Activated effector memory CD4-positive, alpha-beta T cell treated with anti-CD3 and anti-CD28 coated beads, Interleukin-2, amount 50 U/mL, for 16 hours (primary cell): ENCODE measurements at regions not wholly inside any gene's neighbourhood (a gene's known extent, or its start where the extent isn't known, plus 50 kb on each side); places are given as distances from the start of the nearest gene placed in this dataset.
"Not testable (repeated sequence)": the region's sequence is repeated elsewhere in the genome, so short reads cannot be mapped to it uniquely, and the experiment has no call there.

Experiments
- DNase-seq: peaks from one replicate; pipeline ENCODE4 v3.0.0-alpha.2; 2020

DNA sequence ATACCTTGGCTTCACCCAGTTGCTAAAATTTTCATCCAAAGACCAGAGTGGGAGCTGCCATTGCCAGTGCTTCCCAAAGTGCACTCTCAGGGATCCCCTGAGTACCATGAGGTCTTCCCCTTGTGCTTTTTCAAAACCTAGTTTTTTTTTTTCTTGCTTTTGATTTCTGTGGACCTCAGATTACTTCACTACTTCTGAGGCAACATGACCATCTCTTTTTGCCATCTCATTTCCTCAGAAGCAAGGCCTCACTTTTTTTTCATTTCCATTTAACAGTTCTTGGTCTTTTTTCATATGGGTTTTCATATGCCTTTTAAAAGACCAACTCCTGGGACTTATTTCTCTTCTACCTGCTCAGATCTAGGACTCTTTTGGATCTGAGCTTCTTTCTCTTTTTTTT is 64.1 kb upstream of the MMS22L start:
- DNase-seq: no peak

DNA sequence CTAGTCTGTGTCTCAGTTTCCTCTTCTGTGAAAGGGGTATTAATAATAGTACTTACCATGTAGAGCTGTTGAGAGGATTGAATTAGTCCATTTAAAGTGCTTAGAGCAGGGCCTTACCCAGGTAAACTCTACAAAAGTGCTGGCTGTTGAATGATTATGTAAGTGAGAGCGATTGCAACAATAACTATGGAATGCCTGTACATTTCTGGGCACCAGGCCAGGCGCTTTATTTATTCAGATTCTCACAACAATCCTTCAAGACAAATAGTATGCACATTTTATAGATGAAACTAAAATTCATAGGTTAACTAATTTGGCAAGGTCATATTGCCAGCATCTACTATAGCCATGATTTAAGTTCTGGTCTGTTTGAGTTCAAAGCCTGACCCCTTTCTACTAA is 78.3 kb upstream of the MMS22L start:
- DNase-seq: no peak

DNA sequence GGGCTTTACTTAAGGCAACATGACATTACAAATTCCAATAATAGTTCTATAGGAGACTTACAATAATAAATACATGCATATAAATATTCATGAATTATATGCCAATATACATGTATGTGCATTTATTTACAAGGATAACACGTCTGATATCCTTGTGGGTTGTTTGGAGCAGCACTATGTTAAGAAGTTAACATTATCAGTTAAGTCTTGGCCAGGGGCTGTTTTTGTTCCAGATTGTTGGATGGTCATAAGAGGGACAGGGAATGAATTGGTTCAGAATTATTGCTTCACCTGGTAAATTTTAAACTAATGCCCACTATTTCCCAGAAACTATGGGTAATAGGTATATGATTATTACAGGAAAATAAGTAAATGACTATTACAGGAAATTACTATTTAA is 81.3 kb upstream of the MMS22L start:
- DNase-seq: no peak

DNA sequence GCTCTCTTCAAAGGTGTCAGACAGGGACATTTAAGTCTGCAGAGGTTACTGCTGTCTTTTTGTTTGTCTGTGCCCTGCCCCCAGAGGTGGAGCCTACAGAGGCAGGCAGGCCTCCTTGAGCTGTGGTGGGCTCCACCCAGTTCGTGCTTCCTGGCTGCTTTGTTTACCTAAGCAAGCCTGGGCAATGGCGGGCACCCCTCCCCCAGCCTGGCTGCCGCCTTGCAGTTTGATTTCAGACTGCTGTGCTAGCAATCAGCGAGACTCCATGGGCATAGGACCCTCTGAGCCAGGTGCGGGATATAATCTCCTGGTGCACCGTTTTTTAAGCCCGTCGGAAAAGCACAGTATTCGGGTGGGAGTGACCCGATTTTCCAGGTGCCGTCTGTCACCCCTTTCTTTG is 99.1 kb upstream of the MMS22L start:
- DNase-seq: not testable (repeated sequence)

DNA sequence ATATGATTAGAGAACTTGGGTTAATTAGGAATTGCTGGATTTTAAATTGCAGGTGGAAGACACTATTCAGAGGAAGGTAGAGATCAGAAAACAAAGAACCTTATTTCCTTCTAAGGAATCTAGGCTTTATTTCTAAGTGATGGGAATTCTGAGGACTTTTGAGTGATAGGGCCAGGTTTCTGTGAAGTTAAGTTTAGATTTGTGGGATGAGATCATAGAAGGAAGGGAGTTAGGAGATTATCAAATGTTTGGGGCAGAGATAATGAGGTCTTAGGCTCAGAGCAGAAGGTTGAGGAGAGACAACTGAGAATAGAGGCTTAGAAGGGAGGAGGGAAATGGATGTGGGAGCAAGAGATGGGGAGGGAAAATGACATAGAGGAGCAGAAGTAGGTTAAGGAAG is 109.7 kb upstream of the MMS22L start:
- DNase-seq: no peak

DNA sequence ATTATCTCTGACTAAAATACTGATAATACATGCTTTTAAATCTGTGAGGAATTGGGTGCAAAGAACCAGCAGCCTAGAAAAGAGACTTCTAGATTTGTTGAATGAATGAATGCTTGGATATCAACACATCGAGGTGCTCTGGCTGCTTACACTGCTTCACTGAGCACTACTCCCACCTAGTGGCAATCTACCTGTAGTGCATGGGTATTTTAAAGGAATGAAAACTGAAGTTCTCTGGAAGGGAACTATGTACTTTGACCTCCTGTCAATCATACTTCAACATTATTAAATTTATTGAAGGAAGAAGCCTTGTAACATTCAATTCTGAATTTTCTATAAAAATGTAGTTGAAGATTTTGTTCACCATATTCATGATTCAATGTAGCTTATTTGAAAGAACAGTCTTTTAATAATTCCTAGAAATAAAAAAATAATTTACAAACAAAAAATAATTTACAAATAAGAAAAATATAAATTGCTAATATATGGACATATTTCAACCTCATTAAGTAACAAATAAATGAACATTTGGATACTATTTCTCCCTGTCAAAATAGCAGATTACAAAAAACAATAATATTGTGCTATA is 111.2 kb upstream of the MMS22L start:
- DNase-seq: peak; percentile 64

DNA sequence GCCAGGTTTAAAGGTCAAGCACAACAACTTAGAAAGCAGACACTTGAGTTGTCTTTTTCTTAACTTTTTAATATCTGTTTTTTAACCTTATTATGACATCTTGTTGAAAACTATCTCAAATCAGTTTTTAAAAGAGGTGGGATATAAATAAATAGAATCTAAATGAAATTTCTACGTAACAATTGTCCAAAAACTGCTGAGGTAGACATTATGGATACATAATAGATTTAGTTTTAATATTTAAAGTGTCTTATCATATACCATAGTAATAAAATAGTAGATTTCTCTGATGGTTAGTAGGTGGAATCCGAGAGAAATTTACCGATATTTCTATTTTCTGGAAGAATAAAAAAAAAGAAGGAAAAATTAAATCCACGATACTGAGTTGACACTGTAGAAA is 113.9 kb upstream of the MMS22L start:
- DNase-seq: no peak

DNA sequence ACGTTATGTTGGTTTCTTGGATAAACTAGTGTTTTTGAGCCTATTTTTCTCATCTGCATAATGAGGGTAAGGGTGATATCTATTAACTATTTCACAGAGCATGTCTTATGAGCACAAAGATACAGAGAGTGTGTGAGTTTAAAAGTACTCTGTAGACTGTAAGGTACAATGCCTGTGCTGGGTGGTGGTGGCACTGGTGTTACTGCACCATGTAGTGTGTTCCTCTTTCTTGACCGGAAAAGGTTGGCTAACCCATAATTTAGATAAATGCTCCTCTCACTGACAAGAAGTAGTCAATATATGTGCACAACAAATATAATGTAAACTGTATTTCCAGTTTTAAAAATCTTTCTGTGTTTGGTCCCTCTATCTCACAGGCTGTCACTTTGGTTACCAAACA is 116.2 kb upstream of the MMS22L start:
- no peak for DNase-seq

DNA sequence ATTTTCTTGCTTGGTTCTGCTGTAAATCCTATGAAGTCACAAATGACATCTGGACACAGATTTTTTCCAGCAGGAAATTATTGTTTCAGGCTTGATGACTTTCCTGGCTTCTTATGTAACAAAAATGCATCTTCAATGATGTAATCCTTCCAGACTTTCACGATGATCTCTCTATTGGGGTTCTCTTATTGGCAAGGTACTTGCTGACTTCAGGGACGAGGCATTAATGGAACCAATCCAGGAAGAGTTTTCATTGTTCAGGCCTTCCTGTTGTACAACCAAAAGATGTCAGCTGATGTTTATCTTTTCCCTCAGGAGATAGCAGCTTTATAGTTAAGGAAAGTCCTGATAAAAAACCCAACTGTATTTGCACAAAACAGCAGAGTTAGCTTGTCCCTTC is 118.5 kb upstream of the MMS22L start:
- no peak for DNase-seq

DNA sequence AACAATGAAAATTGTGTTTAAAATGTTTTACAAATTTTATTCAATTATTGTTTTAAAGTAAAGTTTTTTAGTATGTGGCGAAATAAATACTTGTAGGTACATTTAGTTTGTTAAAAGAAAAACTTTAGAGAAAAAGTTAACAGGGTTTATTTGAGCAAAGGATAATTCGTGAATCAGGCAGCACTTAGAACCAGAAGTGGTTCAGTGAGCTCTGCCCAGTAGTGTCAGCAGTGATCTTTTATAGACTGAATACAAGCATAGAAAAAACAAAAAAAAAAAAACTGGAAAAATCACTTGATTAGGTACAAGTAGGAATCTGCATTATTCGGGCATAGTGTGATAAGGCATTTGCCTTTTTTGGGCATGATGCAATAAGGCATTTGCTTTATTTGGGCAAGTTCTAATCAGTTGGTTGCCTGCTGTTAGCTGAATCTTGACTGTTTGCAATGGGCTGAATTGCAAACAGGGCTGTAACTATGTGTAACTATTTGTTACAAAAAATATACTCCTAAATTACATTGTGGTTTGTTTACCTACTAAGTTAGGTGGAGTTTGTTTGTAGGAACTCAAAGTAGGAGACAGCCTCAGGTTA is 122.9 kb upstream of the MMS22L start:
- no peak for DNase-seq

DNA sequence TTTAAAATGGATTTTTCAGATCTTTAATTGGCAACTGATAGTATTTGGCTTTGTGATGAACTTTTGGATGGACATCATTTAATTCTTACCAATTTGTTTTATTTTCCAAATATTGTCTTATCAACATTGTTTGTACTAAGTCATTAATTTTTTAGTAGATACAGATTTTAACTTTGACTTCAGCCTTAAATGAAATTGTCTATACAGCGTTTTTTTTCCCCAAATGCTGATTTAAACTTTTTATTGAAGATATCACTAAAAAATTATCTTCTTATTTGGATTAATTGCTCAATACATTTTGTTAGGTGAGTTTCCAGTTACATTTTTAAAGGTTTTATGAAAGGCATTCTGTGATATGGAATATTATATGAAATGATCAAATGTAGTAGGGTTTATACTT is 123.6 kb upstream of the MMS22L start:
- no peak for DNase-seq

DNA sequence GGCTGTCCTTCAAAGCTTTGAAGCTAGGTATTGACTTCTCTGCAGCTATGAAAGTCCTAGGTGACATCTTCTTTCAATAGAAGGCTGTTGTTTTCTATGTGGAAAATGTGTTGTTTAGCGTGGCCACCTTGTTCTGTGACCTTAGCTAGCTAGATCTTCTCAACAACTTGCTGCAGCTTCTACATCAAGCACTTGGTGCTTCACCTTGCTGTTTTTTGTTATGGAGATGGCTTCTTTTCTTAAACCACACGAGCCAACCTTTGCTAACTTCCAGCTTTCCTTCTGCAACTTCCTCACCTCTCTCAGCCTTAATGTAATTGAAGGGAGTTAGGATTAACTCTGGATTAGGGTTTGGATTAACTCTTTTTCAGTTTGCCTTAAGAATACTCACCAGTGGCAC is 128.6 kb upstream of the MMS22L start:
- DNase-seq: no peak

DNA sequence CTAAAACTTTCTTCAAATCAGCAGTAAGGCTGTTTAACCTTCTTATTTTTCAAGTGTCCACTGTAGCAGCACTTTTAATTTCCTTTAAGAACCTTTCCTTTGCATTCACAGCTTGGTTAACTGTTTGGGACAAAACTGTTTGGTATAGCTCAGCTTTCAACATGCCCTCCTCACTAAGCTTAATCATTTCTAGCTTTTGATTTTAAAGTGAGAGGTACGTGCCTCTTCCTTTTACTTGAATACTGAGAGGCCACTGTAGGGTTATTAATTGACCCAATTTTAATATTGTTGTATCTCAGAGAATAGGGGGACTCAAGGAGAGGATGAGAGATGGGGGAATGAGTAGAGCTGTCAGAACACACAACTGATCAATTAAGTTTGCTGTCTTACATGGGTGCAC is 129.5 kb upstream of the MMS22L start:
- DNase-seq: no peak

DNA sequence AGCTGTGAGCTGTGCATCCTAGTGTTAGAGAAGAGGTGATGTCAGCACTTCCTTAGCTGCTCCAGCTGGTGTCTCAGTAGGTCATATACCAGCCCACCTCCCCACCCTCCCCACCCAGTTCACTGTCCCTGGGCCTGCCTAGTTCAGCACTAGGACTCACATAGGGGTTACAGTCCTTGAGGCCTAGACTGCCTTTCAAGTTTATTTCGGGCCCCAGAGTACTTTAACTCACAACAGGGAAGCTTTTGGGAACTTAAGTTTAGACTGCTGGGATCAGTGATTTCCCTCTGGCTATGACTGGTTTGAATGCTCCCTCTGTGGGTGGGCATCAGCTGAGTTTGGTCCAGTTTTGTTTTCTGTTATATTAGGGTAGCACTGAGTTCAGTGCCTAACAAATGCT is 139.2 kb upstream of the MMS22L start:
- no peak for DNase-seq

DNA sequence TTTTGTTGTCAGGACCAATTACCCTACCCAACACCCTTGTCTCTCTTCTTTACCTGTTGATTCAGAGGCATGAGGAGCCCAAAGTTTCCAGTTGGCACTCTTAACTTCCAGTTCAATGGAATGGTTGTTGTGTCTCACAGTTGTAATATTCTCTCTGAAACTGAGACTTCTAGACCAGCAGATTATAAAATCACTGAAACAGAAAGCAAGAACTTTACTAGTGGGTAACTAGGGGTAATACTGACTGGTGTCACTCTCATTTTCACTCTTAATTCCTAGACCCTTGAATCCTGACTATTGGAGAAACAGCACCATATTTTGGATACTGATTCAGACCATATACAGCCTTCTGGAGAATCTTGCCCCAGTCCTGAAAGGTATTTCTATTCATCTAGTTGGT is 140.2 kb upstream of the MMS22L start:
- DNase-seq: no peak

DNA sequence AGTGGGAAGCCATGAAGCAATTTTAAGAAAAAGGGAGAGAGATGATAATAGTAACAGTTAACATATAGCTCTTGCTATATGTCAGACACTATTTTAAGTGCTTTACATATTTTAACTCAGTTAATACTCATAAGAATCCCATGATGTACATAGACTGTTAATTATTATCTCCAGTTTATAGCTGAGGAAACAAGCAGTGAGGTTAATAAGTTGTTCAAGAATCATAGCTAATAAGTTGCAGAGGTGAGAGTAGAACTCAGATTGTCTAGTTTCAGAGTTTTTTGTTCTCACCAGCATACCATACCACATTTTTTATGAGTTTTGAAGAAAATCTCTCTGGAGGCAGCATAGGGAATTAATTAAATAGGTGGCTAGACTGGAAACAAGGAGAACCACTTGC is 144.6 kb upstream of the MMS22L start:
- DNase-seq: no peak

DNA sequence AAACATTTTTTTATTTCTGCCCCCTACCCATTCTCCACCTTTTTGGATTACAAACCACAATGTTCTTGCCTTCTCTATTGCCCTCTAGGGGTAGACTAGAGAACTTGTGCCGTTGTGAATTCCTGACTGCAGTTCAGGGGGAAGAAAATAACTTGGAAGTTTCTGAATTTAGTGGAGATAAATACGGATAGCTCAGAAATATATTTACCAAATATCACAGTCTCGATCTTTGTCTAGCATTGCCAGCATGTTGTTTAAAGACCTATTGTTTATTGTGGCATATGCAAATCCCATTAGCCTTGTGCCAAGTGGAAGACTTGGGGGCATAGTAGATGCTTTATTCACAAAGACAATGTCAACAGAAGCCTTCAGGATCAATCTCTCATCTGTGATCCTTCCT is 154.1 kb upstream of the MMS22L start:
- no peak for DNase-seq

DNA sequence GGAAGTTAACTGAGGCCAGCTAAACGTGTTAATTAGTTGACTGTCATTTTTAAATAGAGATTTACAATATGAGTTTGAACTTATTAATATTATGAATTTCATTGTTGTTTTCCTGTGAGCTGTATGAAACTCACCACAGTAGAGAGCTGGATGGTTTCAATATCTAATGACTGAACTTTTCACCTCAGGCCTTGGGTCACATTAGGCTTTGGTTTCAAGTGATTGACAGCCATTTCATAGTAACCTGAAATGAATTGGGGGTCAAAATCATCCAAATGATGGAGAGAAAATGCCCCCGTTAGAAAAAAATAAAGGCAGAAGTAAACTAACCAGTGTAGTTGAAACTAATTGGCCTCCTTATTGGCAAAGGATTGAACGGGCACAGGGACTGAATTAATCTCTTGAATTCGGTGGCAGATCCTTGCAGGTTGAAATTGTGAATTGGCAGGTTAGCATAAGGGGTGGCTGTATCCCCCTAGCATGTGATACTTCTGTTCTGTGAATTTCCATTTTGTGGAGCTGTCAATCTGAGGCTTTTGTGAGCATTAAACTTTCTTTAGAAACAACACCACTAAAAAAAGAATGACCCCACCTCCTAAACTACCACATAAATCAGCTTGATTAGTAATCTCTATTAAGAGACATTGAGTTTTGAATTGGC is 155.1 kb upstream of the MMS22L start:
- no peak for DNase-seq

DNA sequence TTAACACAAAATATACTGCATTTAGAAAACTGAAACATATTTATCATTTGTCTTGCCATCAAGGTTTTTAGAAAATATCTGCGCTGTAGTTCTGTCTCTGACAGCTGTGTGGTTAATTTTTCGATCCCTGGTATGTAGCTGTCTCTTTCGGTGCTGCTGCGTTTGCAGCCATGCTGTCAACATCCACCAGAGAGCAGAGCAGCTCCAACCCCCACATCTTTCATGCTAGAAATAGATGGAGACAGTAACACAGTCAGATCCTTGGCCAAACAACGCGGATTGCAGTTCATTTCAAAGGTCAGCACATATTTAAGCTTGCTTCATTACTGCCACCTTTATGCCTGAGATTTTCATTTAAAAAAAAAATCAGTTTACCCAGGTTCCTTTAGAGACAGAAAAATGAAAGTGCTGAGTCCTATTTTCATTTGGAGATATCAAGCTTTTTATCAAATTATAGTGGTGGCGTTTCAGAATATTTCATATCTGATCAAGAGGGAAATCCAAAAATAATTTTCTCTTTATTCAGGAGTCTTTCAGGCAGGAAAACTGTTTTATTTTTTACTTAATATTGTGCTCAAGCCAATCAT is 157.7 kb upstream of the MMS22L start:
- DNase-seq: no peak

DNA sequence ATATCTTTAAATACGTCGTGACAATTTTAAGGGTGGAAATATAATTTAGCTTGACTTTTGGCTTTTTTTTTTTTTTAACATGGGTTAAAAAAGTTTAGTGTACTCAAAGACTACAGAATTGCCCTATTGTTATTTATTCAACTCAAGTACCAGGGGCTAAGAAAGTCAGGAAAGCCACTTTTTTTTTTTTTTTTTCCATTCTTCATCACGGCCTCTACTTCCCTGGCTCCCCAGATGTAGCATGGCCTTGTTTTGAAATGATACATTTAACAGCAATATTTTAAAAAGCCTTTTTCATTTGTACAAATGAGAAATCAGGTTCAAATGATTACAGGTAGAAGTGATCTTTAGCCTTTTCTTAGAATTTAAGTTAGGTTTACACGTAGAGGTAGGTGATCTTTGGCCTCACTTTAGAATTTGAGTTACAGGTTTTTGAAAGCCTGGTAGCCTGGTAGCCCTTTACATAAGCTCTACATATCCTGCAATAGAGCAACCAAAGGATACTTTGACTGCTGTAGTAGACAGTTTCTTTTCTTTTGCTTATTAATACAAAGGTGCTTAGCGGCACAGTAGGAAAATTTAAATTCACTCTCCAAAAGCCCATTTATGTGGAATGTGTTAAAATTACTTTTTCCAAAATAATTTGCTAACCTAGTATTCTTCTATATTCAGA is 160.5 kb upstream of the MMS22L start:
- DNase-seq: no peak

DNA sequence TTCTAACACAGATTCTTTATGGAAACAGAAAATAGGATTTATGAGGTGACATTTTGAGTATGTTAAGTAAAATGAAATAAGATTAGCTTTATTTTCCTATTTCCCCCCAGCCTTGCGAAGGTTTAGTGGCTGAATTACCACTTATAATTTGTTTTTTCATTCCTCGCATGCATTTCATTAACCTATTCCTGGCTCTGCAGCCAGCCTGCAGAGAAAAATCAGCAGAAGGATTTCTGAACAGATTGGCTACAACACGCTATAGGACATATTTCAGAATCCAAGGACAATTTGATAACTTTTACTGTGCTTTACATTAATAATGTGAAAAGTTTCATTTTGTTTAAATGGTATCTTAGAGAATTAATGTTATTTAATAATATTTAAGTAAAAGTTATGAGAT is 162.4 kb upstream of the MMS22L start:
- no peak for DNase-seq

DNA sequence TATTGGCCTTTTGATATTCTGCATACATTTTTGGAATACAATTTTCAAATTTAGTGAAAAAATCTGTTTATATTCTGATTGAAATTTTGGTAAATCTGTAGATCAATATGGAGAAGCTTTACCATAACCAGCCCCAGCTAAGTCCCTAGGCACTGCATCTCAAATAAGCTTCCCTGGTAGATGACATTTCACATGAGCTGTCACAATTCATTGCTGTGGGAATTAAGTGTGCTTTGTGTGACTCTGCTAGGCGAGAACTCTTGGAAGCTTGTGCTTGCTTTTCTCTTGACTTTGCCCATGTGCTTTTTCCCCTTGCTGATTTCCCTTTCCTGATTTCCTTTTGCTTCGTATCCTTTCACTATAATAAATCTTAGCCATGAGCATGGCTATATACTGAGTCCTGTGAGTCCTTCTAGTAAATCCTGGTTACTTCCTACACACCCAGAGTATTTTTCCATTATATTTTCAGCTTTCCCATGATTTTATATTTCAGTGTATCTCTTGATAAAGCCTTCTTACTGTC is 166.5 kb upstream of the MMS22L start:
- DNase-seq: no peak

DNA sequence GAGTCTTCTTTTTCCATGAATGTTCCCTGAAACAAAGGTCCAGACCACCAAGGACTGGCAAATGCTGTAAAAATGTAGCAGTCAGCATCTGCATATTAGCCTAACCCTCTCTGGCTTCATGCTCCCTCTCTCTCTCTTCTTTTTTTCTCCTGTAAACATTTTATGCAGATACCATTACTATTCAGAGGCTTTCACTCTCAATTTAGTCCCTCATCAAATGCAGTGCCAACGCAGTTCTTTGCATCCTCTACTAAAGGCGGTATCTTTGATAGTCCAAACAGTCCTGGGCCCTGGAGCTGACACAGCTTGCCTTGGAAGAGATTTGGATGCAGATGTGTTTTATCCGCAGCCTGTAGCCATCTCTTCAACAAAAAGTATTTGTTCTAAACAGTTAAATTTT is 167.1 kb upstream of the MMS22L start:
- no peak for DNase-seq

DNA sequence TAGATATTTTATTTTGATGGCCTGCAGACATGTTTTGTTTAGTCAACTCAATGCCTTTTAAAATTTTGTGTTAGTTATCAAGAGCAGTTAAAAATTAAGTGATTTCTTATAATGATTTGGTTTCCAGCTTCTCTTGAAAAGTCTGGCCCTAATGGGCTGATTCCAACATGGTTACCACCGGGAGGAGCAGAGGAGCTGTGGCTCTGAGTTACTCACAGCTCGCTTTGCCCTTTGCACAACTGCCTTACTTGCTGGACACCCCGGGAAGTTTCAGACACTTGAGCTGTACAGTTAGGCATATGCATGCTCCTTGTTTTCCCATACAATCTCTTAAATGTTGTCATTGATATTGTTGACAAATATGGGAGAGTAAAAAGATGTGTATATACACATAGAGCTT is 173.1 kb upstream of the MMS22L start:
- no peak for DNase-seq
